ENCODE measurements at regions not wholly inside any gene's neighbourhood (a gene's known extent, or its start where the extent isn't known, plus 50 kb on each side); places are given as distances from the start of the nearest gene placed in this dataset.

DNA sequence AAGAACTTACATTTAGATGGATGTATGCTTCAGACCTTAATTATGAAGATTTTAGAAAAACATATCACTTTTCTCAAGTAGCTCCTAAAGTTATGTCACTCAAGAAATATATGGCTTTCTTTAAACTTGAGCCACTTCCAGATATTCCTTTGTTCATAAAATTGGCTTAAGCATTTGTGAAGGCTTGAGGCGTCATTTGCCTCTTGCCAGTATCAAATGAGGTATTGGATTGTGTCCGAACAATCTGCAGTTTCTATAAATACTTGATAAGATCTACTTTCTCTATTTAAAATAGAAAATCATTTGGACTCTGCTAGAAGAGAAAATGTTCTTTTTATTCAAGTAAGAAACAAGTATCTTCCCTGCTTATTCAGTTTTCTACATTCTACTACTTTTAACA is 102.6 kb downstream of the RSL24D1 start:
- TF ChIP-seq, protein P1, sequence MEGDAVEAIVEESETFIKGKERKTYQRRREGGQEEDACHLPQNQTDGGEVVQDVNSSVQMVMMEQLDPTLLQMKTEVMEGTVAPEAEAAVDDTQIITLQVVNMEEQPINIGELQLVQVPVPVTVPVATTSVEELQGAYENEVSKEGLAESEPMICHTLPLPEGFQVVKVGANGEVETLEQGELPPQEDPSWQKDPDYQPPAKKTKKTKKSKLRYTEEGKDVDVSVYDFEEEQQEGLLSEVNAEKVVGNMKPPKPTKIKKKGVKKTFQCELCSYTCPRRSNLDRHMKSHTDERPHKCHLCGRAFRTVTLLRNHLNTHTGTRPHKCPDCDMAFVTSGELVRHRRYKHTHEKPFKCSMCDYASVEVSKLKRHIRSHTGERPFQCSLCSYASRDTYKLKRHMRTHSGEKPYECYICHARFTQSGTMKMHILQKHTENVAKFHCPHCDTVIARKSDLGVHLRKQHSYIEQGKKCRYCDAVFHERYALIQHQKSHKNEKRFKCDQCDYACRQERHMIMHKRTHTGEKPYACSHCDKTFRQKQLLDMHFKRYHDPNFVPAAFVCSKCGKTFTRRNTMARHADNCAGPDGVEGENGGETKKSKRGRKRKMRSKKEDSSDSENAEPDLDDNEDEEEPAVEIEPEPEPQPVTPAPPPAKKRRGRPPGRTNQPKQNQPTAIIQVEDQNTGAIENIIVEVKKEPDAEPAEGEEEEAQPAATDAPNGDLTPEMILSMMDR (conservative IDR thresholded peaks at IDR 0.05 in 1 of 2, IDR thresholded peaks at IDR 0.05 in 1 of 2; ENCODE audit: low read depth in 1 of 2, low read length in 2 of 2) = no peak
- TF ChIP-seq EZH2 (IDR thresholded peaks at IDR 0.05; ENCODE audit: low read length, missing control alignments) = no peak

Data from fibroblast of lung (primary cell).